Endothelial cell of umbilical vein (primary cell): ENCODE measurements at regions not wholly inside any gene's neighbourhood (a gene's known extent, or its start where the extent isn't known, plus 50 kb on each side); places are given as distances from the start of the nearest gene placed in this dataset.

Experiments
- BruUV-seq: library from RNA; stranded (reverse); fragments of 400-500 nt; replicated peaks from 2 replicates; lab custom pipeline; 2021; lab: Mats Ljungman, UMichigan
- CTCF ChIA-PET: fragments of 300-600, 350-600 bp; sonication (Branson Sonifier 250); formaldehyde crosslinking; loops from one replicate; lab custom pipeline; 2021; ENCODE audit warnings: antibody characterized with exemption, inconsistent platforms; lab: Charles Lee
- POLR2A ChIA-PET: fragments of 300-600, 350-600 bp; sonication (Branson Sonifier 250); formaldehyde crosslinking; loops from one replicate; lab custom pipeline; 2021; ENCODE audit warnings: antibody characterized with exemption, inconsistent platforms; lab: Charles Lee
- DNase-seq: peaks from one replicate; pipeline ENCODE4 v3.0.0-alpha.2; 2011; ENCODE audit warnings: low read depth, low spot score
- FAIRE-seq: peaks from 2 replicates; lab custom pipeline; 2011; peaks lifted over from hg19 to GRCh38; lab: Jason Lieb, UNC
- H2AFZ ChIP-seq: 2 replicates; pipeline ENCODE4 v1.6.0; 2012; ENCODE audit warnings: low read depth, low read length, control low read depth, inconsistent platforms
- H3K27ac ChIP-seq: 2 replicates; pipeline ENCODE4 v1.5.1; 2011; ENCODE audit warnings: low read depth, mild to moderate bottlenecking, control low read depth, low read length, moderate library complexity; ENCODE audit not compliant: insufficient read depth
- H3K27me3 ChIP-seq, 2 experiments: 2 replicates each; pipeline versions ENCODE4 v1.6.0 to v1.6.1; 2011; ENCODE audit warnings: low read length in 2 of 2, mixed read lengths in 1 of 2; ENCODE audit not compliant: control insufficient read depth in 2 of 2, insufficient read depth in 2 of 2
- H3K36me3 ChIP-seq, 2 experiments: 2 replicates in 1 of 2; 3 replicates in 1 of 2; pipeline ENCODE4 v1.5.1; 2011; ENCODE audit warnings: low read length in 2 of 2, mild to moderate bottlenecking in 1 of 2, moderate library complexity in 1 of 2; ENCODE audit not compliant: control insufficient read depth in 2 of 2, insufficient read depth in 2 of 2; ENCODE audit errors: extremely low read depth in 1 of 2
- H3K4me1 ChIP-seq: 3 replicates; pipeline ENCODE4 v1.5.1; 2011; ENCODE audit warnings: mild to moderate bottlenecking, low read length; ENCODE audit not compliant: control insufficient read depth, insufficient read depth; ENCODE audit errors: extremely low read depth
- H3K4me2 ChIP-seq: 2 replicates; pipeline ENCODE4 v1.6.1; 2011; ENCODE audit warnings: low read length, control low read depth, mixed read lengths; ENCODE audit not compliant: insufficient read depth
- H3K4me3 ChIP-seq, 3 experiments: fragments of 200-600 bp in 1 of 3; sonication (generic), shearing (Covaris generic) in 1 of 3; replicated peaks in 1 of 3; 2 replicates each; pipeline ENCODE4 v1.5.1; 2011 to 2016; ENCODE audit warnings: control low read depth in 3 of 3, low read length in 3 of 3, mild to moderate bottlenecking in 2 of 3, inconsistent platforms in 1 of 3, low read depth in 1 of 3, moderate library complexity in 1 of 3; ENCODE audit not compliant: insufficient read depth in 1 of 3
- H3K79me2 ChIP-seq: 2 replicates; pipeline ENCODE4 v1.6.0; 2012; ENCODE audit warnings: low read length, inconsistent platforms; ENCODE audit not compliant: control insufficient read depth, insufficient read depth
- H3K9ac ChIP-seq: replicated peaks from 2 replicates; pipeline ENCODE3; 2011; ENCODE audit warnings: low read length, control low read depth; ENCODE audit not compliant: insufficient read depth; ENCODE audit errors: extremely low read depth
- H3K9me1 ChIP-seq: replicated peaks from 3 replicates; pipeline ENCODE4 v1.6.0; 2011; ENCODE audit warnings: mild to moderate bottlenecking, low read length; ENCODE audit not compliant: control insufficient read depth, insufficient read depth; ENCODE audit errors: extremely low read depth
- H3K9me3 ChIP-seq: replicated peaks from 2 replicates; pipeline ENCODE4 v1.5.1; 2012; ENCODE audit warnings: low read length, inconsistent platforms; ENCODE audit not compliant: control insufficient read depth, insufficient read depth
- H4K20me1 ChIP-seq: replicated peaks from 2 replicates; pipeline ENCODE3; 2011; ENCODE audit warnings: mild to moderate bottlenecking, low read length; ENCODE audit not compliant: control insufficient read depth, insufficient read depth; ENCODE audit errors: extremely low read depth
- EZH2 ChIP-seq: IDR thresholded peaks from 2 replicates; pipeline ENCODE4 v1.6.1; 2012; ENCODE audit warnings: borderline replicate concordance, low read depth, mild to moderate bottlenecking, moderate library complexity, low read length, inconsistent platforms; ENCODE audit not compliant: severe bottlenecking
- FOS ChIP-seq: IDR thresholded peaks from 2 replicates; pipeline ENCODE4 v1.6.1; 2011; ENCODE audit warnings: mild to moderate bottlenecking, low read length, moderate library complexity, borderline replicate concordance; ENCODE audit not compliant: insufficient read depth
- GATA2 ChIP-seq: IDR thresholded peaks from 2 replicates; pipeline ENCODE4 v1.7.0; 2011; ENCODE audit warnings: low read depth, mild to moderate bottlenecking, moderate library complexity, mixed read lengths, low read length; ENCODE audit not compliant: insufficient read length, insufficient read depth
- JUN ChIP-seq: IDR thresholded peaks from 2 replicates; pipeline ENCODE4 v1.6.1; 2011; ENCODE audit warnings: borderline replicate concordance, low read depth; ENCODE audit not compliant: insufficient read length, insufficient read depth
- MYC ChIP-seq: IDR thresholded peaks from one replicate; pipeline ENCODE4 v1.6.1; 2011; ENCODE audit warnings: mild to moderate bottlenecking, low read depth, low read length
- POLR2A ChIP-seq: IDR thresholded peaks from 2 replicates; pipeline ENCODE4 v1.6.1; 2012; ENCODE audit warnings: low read depth, mild to moderate bottlenecking, control low read depth, low read length
- POLR2AphosphoS5 ChIP-seq: IDR thresholded peaks from 2 replicates; pipeline ENCODE4 v1.6.1; 2012; ENCODE audit warnings: low read depth, mild to moderate bottlenecking, control low read depth, low read length, moderate library complexity; ENCODE audit not compliant: insufficient read depth
- dilution Hi-C: fragments of 300-500 bp; cut with MboI; formaldehyde crosslinking; loops from one replicate; pipeline ENCODE4 v1.15.0; 2019; ENCODE audit warnings: low sequenced_read_pairs; ENCODE audit not compliant: extremely low pct_ligation_motif_present
- intact Hi-C: fragments of 100-400 bp; cut with micrococcal nuclease; formaldehyde crosslinking; loops from one replicate; pipeline ENCODE4 v1.10.0; 2022
- TF ChIP-seq, protein P1 (sequence below): IDR thresholded peaks from 2 replicates; pipeline ENCODE4 v1.6.1; 2011; ENCODE audit not compliant: insufficient read depth, insufficient read length
- TF ChIP-seq, protein P2 (sequence below), 2 donors: IDR thresholded peaks; 1 replicate in 1 of 2; 2 replicates in 1 of 2; pipeline ENCODE4 v1.5.1; 2011; ENCODE audit warnings: low read length in 2 of 2, mild to moderate bottlenecking in 2 of 2, moderate library complexity in 2 of 2, control low read depth in 1 of 2, inconsistent platforms in 1 of 2, low read depth in 1 of 2; ENCODE audit not compliant: insufficient read depth in 1 of 2; ENCODE audit errors: extremely low read depth in 1 of 2

DNA sequence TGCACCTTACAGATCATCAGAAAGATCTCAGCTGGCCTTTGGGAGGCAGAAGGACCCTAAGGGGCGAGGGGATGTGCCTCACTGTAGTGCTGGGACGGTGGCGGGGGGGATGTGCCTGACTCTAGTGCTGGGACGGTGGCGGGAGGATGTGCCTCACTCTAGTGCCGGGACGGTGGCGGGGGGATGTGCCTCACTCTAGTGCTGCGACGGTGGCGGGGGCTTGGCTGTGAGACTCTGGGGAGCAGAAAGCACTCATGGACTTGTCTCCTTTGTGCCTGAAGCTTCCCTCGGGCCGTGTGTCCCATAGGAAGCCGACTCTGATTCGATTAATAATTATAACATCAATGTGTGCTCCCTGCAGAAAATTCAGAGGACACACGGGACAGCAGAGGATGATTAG lies 126.6 kb downstream of the ZNF664 start:
- BruUV-seq, result no TSS peak
- Histone ChIP-seq H2AFZ (no peak overlapping the region), H3K36me3 (no peaks in the 10 kb centered on the region), H3K27ac (no peak overlapping the region), H3K27me3 (peaks cover 0 to 11% of the 10 kb centered on the region in 2 experiments), H3K4me2 (no peak overlapping the region), H3K79me2 (no peaks in the 10 kb centered on the region), H4K20me1 (no peaks in the 10 kb centered on the region), H3K4me1 (no peaks in the 10 kb centered on the region), H3K9me3 (no peaks in the 10 kb centered on the region), H3K9ac (no peak overlapping the region), H3K4me3 (no peak overlapping the region), H3K9me1 (no peaks in the 10 kb centered on the region)
- no peak for DNase-seq
- TF ChIP-seq POLR2A (no peak), GATA2 (no peak), POLR2AphosphoS5 (no peak), MYC (no peak), JUN (no peak), EZH2 (no peak), FOS (no peak)
- TF ChIP-seq, protein P1, sequence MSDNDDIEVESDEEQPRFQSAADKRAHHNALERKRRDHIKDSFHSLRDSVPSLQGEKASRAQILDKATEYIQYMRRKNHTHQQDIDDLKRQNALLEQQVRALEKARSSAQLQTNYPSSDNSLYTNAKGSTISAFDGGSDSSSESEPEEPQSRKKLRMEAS, result no peak
- TF ChIP-seq, protein P2, sequence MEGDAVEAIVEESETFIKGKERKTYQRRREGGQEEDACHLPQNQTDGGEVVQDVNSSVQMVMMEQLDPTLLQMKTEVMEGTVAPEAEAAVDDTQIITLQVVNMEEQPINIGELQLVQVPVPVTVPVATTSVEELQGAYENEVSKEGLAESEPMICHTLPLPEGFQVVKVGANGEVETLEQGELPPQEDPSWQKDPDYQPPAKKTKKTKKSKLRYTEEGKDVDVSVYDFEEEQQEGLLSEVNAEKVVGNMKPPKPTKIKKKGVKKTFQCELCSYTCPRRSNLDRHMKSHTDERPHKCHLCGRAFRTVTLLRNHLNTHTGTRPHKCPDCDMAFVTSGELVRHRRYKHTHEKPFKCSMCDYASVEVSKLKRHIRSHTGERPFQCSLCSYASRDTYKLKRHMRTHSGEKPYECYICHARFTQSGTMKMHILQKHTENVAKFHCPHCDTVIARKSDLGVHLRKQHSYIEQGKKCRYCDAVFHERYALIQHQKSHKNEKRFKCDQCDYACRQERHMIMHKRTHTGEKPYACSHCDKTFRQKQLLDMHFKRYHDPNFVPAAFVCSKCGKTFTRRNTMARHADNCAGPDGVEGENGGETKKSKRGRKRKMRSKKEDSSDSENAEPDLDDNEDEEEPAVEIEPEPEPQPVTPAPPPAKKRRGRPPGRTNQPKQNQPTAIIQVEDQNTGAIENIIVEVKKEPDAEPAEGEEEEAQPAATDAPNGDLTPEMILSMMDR (IDR thresholded peaks at IDR 0.05; ENCODE audit: extremely low read depth in 1 of 2, insufficient read depth in 1 of 2, low read depth in 1 of 2, low read length in 2 of 2), result no peak
- CTCF ChIA-PET, result no interaction called here
- POLR2A ChIA-PET, result no interaction called here
- dilution Hi-C loops, result no loop called here
- intact Hi-C loops, result no loop called here
- no peak for FAIRE-seq
